Sigmoid colon (tissue), 6 donors: ENCODE measurements at regions not wholly inside any gene's neighbourhood (a gene's known extent, or its start where the extent isn't known, plus 50 kb on each side); places are given as distances from the start of the nearest gene placed in this dataset.
"Not testable (repeated sequence)": the region's sequence is repeated elsewhere in the genome, so short reads cannot be mapped to it uniquely, and the experiment has no call there.

ENCODE experiments used
- DNase-seq: peaks from one replicate; pipeline ENCODE4 v3.0.0-alpha.2; 2019
- H3K27ac ChIP-seq, 4 donors: fragments of 200-600 bp; sonication (generic); one replicate each; pipeline ENCODE4 v1.5.1; 2016 to 2019; ENCODE audit warnings: mild to moderate bottlenecking in 1 of 4
- H3K27me3 ChIP-seq, 3 donors: fragments of 200-600 bp; sonication (generic); one replicate each; pipeline ENCODE4 v1.5.1; 2019; ENCODE audit warnings: mild to moderate bottlenecking in 1 of 3
- H3K36me3 ChIP-seq, 4 donors: fragments of 200-600 bp; sonication (generic); one replicate each; pipeline ENCODE4 v1.5.1; 2016 to 2019
- H3K4me1 ChIP-seq, 4 donors: fragments of 200-600 bp; sonication (generic); one replicate each; pipeline ENCODE4 v1.5.1; 2017 to 2019
- H3K4me3 ChIP-seq, 4 donors: fragments of 200-600 bp; sonication (generic); one replicate each; pipeline ENCODE4 v1.5.1; 2017 to 2019; ENCODE audit warnings: mild to moderate bottlenecking in 2 of 4, moderate library complexity in 1 of 4
- H3K9me3 ChIP-seq, 4 donors: fragments of 200-600 bp in 3 of 4; sonication (generic) in 3 of 4; one replicate each; pipeline versions ENCODE4 v1.5.1 to v1.6.1; 2013 to 2019
- CTCF ChIP-seq, 4 experiments: fragments of 450-650 bp in 3 of 4; fragments of 200-600 bp in 1 of 4; IDR thresholded peaks; one replicate each; pipeline ENCODE4 v1.5.1; 2016 to 2019; ENCODE audit warnings: antibody characterized with exemption in 4 of 4, mild to moderate bottlenecking in 3 of 4, moderate library complexity in 2 of 4
- EP300 ChIP-seq, 4 donors: sonication (generic); formaldehyde crosslinking; IDR thresholded peaks; one replicate each; pipeline ENCODE4 v1.6.1; 2017; ENCODE audit warnings: antibody characterized with exemption in 4 of 4
- POLR2A ChIP-seq, 2 donors: fragments of 450-650 bp; IDR thresholded peaks; one replicate each; pipeline ENCODE4 v1.6.1; 2016; ENCODE audit warnings: antibody characterized with exemption in 2 of 2, mild to moderate bottlenecking in 2 of 2, moderate library complexity in 2 of 2
- POLR2AphosphoS5 ChIP-seq, 4 donors: sonication (generic); formaldehyde crosslinking; IDR thresholded peaks; one replicate each; pipeline ENCODE4 v1.6.1; 2017; ENCODE audit warnings: antibody characterized with exemption in 4 of 4
- WGBS, 2 donors: extraction: QIAGEN DNeasy Blood & Tissue Kit; methylation state at CpG; one replicate each; pipeline ENCODE4 v1.1.7; 2013; 5-methylcytosine and 5-hydroxymethylcytosine counted together
- intact Hi-C: fragments of 100-400 bp; cut with DNase I; formaldehyde crosslinking; loops from one replicate; pipeline ENCODE4 v1.15.1; 2023
- donor health status: healthy with polysubstance abuse.
- donor health status: healthy.

GRCh38 chr5:23756779-23757178 is 249.4 kb downstream of the PRDM9 start:
- no peaks in the 10 kb centered on the region for H3K9me3 ChIP-seq
- H3K4me3 ChIP-seq: no peak overlapping the region
- no peak overlapping the region for H3K27ac ChIP-seq
- intact Hi-C loops: no loop called here
- H3K4me1 ChIP-seq: no peaks in the 10 kb centered on the region
- no peaks in the 10 kb centered on the region for H3K36me3 ChIP-seq
- no peak for DNase-seq
- no peak for TF ChIP-seq POLR2A (IDR thresholded peaks at IDR 0.05)
- no peak for TF ChIP-seq CTCF (IDR thresholded peaks at IDR 0.05)
- no peak for TF ChIP-seq EP300 (IDR thresholded peaks at IDR 0.05)
- TF ChIP-seq POLR2AphosphoS5 (IDR thresholded peaks at IDR 0.05): no peak
- 75 to 82% methylated on average over 3 of the region's 3 CpGs for WGBS, 2 donors
- H3K27me3 ChIP-seq: no peaks in the 10 kb centered on the region

GRCh38 chr5:23763170-23763569 is 255.8 kb downstream of the PRDM9 start:
- Histone ChIP-seq H3K27me3 (no peaks in the 10 kb centered on the region), H3K9me3 (no peaks in the 10 kb centered on the region), H3K4me3 (no peak overlapping the region), H3K27ac (no peak overlapping the region), H3K4me1 (no peaks in the 10 kb centered on the region), H3K36me3 (no peaks in the 10 kb centered on the region)
- no peak for TF ChIP-seq CTCF (IDR thresholded peaks at IDR 0.05)
- TF ChIP-seq POLR2AphosphoS5 (IDR thresholded peaks at IDR 0.05): no peak
- TF ChIP-seq EP300 (IDR thresholded peaks at IDR 0.05): no peak
- no peak for TF ChIP-seq POLR2A (IDR thresholded peaks at IDR 0.05)
- intact Hi-C loops: no loop called here
- WGBS, 2 donors: 59 to 77% methylated on average over 1 of the region's 1 CpG
- no peak for DNase-seq

DNA sequence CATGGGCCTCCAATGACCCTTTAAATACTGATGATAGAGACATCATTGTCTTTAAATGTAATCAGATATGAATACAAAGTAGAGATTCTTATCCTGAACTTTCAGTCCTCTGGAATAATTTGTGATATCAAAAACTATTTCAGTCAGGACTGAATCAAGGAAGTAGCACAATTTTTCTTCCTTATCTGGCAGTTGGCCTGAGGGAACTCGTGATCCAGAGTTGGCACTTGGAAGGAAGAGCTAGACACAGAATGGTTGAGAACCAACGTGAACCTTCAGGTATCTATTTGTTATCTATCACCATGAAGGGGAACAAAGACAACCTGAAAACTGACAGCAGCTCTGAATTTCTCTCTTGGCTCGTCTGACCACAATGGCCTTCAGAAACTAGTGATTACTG is 269.3 kb downstream of the PRDM9 start:
- no peak for TF ChIP-seq POLR2AphosphoS5 (IDR thresholded peaks at IDR 0.05)
- TF ChIP-seq CTCF (IDR thresholded peaks at IDR 0.05): no peak
- TF ChIP-seq EP300 (IDR thresholded peaks at IDR 0.05): no peak
- no peak for DNase-seq
- Histone ChIP-seq H3K9me3 (no peaks in the 10 kb centered on the region), H3K36me3 (no peaks in the 10 kb centered on the region), H3K4me3 (no peak overlapping the region), H3K4me1 (no peaks in the 10 kb centered on the region), H3K27ac (no peak overlapping the region), H3K27me3 (no peaks in the 10 kb centered on the region)
- 31 to 67% methylated on average over 3 of the region's 3 CpGs for WGBS, 2 donors
- intact Hi-C loops: no loop called here

DNA sequence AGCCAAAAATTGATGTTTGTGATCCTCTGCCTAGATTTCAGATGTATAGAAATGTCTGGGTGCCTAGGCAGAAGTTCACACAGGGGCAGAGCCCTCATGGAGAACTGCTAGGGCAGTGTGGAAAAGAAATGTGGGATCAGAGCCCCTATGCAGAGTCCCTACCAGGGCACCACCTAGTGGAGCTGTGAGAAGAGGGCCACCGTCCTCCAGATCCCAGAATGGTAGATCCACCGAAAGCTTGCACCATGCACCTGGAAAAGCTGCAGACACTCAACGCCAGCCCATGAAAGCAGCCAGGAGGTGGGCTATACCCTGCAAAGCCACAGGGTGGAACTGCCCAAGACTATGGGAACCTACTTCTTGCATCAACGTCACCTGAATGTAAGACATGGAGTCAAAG is 292.9 kb downstream of the PRDM9 start:
- H3K4me1 ChIP-seq, intact Hi-C loops, H3K9me3 ChIP-seq, H3K27ac ChIP-seq, H3K27me3 ChIP-seq, H3K4me3 ChIP-seq, DNase-seq, H3K36me3 ChIP-seq: not testable (repeated sequence)
- WGBS, 2 donors: 87 to 92% methylated on average over 4 of the region's 4 CpGs

- Histone ChIP-seq H3K9me3 (no peaks in the 10 kb centered on the region), H3K36me3 (no peaks in the 10 kb centered on the region), H3K4me1 (no peaks in the 10 kb centered on the region), H3K4me3 (no peak overlapping the region), H3K27ac (no peak overlapping the region), H3K27me3 (no peaks in the 10 kb centered on the region)
- TF ChIP-seq CTCF (IDR thresholded peaks at IDR 0.05) (no peak), POLR2A (IDR thresholded peaks at IDR 0.05) (no peak), POLR2AphosphoS5 (IDR thresholded peaks at IDR 0.05) (no peak), EP300 (IDR thresholded peaks at IDR 0.05) (no peak)
- no peak for DNase-seq
- WGBS, 2 donors: 41 to 48% methylated on average over 5 of the region's 5 CpGs
- intact Hi-C loops: no loop called here
Observed at GRCh38 chr5:23820765-23821471, 313.5 kb downstream of the PRDM9 start.
